GM11168 (cell line): ENCODE measurements at regions not wholly inside any gene's neighbourhood (a gene's known extent, or its start where the extent isn't known, plus 50 kb on each side); places are given as distances from the start of the nearest gene placed in this dataset.
"Not testable (repeated sequence)": the region's sequence is repeated elsewhere in the genome, so short reads cannot be mapped to it uniquely, and the experiment has no call there.

ENCODE experiments used
- in situ Hi-C: fragments of 300-500 bp; cut with MboI; formaldehyde crosslinking; loops from one replicate; pipeline ENCODE4 v1.12.0; 2022; ENCODE audit warnings: low sequenced_read_pairs; ENCODE audit not compliant: unreplicated experiment

DNA sequence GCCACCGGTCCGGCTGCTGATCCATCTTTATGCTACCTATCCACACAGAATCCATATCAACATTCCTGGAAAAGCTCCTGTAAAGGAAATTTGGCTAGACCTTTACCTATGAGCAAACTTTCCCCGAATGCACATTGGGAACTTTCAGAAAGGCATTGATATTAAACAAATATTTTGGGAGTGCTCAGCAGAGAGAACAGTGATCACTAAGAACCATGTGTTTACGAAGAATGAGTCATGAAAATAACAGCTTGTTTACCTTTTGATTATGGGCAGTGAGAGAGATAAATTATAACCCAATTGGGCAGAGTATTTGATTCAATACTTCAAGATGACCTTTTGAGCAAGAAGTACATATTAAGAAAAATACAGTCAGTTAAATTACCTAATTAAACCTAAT lies 189.7 kb upstream of the CDH2 start:
- in situ Hi-C loops = no loop called here

DNA sequence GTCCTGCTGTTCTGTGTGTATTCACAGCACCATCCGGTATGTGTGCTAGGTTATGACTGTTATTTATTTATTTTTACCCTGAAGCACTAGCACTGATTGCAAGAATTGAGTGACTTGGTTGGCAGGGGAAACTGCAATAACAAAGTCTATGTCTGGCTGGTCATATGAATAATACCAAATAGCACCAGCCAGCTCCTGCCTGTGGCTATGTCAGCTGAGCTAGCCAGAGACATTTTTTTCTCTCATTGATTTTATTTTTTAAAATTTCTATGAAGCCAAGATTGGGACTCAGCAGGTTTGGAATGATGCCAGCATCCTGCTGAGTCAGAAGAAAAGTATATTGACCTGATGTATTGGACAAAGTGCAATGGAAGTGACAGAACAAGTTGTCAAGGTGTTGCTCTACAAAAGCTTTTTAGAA lies 188.5 kb upstream of the CDH2 start:
- in situ Hi-C loops = no loop called here

DNA sequence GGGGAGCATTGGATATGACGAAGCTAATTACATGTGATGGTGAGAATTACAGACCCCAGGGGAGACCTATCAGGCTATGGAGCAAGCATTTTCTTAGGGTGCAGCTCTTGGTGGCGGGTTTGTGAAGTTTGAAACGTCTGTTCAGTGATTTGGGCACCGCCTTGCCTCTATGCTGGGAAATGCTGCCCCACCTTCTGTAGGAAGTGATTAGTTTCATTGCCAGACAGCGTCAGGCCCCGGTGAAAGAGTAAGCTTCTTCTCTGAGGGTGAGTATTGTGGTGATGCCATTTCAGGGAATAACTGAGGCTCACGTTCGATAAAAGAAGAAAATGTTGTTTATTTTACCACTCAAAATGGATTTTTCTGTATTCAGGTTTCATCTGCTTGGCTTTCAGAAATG lies 186.2 kb upstream of the CDH2 start:
- in situ Hi-C loops = no loop called here

DNA sequence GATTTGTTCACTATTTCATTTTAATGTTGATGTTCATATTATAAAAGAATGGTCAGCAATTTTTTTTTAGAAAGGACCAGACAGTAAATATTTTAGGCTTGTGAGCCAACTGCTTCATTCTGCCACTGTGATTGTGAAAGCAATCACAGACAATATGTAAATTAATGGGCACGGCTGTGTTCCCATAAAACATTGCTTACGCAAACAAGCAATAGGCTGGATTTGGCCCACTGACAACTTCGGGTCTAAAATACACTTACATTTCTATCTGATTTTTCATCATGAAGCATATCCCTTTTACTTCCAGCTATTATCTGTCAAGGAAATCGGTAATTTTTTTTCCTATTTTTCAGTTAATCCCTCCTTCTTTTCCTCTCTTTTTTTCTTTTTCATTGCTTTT lies 182.2 kb upstream of the CDH2 start:
- in situ Hi-C loops = no loop called here

DNA sequence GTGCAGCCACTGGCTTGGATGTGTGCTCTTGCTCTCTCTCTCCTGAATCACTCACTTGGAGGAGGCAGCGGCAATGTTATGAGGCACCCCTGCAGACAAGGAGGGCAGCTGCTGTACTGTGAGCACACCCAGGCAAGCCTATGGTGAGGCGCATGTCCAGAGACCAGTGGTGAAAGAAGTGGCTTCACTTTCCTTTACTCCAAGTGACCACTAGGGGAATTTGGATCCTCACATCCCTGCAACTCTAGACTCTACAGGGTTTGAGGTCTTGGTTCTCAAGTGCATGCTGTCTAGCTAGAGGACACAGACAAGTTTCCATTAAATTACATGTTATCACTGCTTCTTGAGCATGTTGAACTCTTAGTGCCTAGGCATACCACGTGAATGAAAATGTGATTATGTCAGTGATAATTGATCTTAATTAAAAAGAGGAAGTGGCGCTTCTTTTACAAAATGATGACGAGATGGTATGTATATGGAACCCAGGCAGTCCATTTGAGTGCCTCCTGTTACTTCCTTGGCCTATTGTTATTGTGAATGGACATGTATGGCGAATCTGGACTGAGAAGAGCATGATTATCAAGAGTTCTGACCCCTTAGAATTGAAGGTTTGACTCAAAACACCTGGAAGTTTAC lies 181.0 kb upstream of the CDH2 start:
- in situ Hi-C loops = no loop called here

DNA sequence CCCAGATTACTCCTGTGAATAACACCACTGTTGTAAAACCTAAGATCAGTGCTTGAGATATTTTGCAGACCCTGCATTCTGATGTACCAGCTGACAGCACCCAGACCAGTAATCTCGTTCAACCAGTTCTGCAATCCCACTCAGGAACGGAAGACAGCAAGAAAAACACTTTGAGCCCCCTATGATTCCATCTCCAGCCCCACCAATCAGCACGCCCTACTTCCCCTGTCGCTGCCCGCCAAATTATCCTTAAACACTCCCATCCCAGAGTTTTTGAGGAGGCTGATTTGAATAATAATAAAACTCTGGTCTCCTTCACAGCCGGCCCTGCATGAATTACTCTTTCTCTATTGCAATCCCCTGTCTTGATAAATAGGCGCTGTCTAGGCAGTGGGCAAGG lies 173.9 kb upstream of the CDH2 start:
- in situ Hi-C loops = no loop called here

DNA sequence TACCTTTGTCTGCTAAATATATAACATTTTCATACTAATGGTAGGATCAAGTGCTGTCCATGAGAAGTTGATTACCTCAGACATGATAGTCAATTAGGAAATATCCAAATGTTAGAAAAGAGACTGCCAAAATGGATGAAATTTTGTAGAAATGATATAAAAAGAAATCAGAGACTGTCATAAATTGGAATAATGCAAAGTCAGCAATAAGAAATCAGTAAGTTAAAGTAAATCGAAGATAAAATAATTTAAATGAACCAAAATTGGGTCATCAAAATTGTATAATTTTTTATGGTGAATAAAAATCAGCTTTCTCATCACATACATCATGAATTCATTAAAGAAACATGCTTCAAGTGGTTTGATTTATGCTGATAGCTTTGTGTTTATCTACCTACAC lies 165.3 kb upstream of the CDH2 start:
- in situ Hi-C loops = no loop called here

DNA sequence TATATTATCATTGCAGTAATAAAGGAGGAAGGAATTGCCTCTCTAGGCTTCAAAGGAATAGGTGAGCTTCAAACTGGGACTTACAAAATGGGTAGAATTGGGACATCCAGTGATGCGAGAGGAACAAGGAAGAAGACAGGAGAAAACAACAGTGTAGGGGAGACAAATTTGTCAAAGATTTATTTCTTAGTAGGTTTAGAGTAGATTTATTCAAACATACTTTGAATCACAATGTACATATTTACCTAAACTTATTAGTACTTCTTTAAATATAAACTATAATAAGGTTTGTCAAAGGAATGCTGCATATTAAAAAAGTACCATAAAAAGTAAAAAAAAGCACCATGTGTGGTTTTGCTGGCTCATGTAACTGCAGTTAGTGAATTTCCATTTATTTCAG lies 161.4 kb upstream of the CDH2 start:
- in situ Hi-C loops = no loop called here

DNA sequence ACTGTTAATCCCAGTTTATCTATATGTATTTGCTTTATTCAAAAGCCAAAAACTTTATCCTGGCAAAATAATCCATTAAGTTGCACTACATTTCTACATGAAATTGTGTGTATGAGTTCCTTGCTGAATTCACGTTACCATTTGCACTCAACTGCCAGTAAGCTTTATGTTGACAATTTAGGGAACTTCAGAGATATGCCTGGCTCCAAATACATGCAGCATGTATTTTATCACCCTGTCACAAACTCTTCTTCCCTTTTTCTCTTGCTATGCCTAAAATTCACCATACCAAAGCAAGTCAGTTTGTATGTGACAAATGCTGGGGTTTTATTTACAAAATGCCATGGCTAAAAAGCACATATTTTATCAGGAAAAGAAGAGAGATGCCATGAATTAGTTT lies 157.6 kb upstream of the CDH2 start:
- in situ Hi-C loops = no loop called here

DNA sequence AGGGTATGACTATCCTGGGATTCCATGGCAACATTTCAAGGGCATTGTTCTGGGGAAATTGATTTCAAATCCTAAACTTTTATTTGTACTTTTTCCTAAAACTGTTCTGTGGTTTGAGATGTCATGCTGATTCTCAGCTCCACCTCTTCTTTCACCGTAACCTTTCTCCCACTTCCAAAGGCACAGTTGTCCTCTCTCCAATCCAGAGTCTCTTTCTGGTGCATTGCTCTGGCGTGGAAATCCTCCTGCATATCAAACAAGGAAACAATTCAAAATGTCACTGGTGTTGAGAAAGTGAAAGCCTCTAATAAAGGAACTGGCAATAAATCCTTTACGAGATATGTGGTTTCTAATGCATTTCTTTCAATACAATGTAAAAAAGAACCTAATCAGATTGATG lies 155.1 kb upstream of the CDH2 start:
- in situ Hi-C loops = no loop called here

DNA sequence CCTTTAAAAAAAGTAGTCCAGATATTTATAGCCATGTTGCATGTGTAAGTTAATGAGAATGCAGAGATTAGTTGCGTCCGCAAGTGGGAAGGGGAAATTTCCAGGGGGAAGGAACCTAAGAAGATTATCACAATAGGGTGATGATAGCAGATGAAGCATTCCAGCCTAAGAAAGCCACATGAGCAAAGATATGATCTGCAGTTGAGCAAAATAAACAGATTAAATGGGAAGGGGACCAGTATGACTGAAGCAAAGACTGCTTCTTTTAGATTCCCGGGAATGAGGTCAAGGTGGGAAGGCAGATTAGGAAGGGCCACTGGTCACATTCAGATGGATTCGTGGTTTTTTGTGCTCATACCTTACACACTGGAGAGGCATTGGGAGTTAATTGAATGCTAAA lies 154.6 kb upstream of the CDH2 start:
- in situ Hi-C loops = no loop called here

DNA sequence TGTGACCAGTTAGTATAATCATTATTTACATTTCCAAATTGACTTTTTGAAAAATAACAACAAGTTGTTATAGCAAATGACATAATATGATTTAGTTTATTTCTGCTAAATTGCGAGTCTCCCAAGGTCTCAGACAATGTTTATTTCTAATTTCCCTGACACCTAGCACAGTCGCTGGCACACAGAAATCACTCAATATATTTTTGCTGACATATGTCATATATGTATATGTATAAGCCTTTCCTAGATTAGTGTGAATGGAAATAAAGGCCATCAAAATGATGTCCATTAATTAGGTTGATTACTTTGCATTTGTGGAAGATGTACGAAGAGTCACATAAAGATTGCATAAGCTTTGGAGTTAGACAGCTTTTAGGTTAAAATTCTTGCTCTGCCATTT lies 136.7 kb upstream of the CDH2 start:
- in situ Hi-C loops = no loop called here

DNA sequence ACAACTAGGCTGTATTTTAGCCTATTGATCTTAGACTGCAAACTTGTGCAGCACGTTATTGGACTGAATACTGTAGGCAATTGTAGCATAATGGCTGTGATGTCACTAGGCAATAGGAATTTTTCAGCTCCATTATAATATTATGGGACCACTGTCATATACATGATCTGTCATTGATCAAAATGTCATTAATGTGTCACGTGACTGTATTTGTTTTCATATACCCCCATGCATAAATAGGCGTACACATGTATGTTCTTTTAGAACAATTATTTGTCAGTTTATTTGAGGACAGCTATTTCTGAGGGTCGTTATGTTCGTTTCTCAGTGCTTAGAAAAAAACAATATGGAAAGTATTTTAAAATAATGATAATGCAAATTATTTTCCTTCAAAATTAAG lies 111.9 kb upstream of the CDH2 start:
- in situ Hi-C loops = no loop called here

DNA sequence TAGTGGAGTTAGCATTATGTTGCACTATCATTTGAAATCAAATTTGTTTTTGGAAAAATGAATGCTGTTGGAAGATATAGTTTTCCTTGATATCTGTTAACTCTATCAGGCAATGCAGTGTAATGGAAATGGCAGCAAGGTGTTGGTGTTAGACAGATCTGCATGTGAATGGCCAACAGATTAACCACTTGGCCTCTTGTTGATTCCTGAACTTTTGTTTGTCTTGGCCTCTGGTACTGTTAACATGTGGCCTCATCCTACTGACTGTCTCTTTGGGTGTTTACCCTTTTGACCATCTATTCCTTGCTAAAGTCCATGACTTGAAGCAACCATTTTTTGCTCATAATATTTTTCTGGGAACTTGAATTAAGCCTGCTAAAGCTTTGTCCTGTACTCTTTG lies 110.2 kb upstream of the CDH2 start:
- in situ Hi-C loops = no loop called here

DNA sequence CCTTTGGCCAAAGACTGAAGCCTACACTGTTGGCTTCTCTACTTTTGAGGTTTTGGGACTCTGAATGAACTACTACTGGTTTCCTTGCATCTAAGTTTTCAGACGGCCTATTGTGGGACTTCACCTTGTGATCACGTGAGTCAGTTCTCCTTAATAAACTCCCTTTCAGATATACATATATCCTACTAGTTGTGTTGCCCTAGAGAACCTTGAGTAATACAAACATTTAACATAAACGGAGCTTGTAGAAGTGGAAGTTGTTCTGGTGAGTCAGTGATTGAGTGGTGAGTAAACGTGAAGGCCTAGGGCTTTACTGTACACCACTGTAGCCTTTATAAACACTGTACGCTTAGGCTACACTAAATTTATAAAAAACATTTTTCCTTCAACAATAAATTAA lies 107.2 kb upstream of the CDH2 start:
- in situ Hi-C loops = no loop called here

DNA sequence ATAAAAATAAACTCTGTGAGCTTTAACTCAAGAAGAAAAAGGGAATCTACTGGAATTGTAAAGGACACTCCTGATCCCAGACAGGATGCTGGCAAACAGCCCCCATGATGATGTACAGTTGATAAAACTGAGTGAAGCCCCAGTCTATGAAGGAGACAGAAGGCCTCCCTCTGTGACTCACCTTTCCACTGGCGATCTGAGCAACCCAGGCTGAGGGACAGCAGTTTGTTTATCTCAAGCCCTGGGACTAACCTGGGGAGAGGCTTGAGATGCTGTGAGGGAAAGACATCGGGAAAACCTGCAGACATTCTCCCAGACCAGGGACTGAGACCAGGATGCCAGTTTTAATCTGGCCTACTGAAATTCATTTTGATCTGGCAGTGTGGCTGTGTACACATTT lies 104.5 kb upstream of the CDH2 start:
- in situ Hi-C loops = no loop called here

DNA sequence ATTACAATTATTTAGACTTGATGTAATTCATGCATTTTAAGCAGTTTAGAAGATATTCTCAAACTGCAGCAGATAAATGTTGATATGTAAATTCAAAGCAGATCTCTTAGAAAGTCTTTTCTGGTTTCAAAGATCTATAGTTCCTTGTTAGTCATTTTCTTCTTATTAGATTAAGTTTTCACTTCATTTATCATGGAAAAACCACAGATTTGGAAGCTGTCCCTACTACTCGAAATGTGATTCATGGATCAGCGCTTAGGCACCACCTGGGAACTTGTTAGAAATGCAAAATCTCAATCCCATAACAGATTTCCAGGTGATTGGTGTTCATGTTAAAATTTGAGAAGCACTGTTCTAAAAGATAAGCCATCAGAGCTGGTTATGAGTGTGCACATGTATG lies 92.8 kb upstream of the CDH2 start:
- in situ Hi-C loops = no loop called here

DNA sequence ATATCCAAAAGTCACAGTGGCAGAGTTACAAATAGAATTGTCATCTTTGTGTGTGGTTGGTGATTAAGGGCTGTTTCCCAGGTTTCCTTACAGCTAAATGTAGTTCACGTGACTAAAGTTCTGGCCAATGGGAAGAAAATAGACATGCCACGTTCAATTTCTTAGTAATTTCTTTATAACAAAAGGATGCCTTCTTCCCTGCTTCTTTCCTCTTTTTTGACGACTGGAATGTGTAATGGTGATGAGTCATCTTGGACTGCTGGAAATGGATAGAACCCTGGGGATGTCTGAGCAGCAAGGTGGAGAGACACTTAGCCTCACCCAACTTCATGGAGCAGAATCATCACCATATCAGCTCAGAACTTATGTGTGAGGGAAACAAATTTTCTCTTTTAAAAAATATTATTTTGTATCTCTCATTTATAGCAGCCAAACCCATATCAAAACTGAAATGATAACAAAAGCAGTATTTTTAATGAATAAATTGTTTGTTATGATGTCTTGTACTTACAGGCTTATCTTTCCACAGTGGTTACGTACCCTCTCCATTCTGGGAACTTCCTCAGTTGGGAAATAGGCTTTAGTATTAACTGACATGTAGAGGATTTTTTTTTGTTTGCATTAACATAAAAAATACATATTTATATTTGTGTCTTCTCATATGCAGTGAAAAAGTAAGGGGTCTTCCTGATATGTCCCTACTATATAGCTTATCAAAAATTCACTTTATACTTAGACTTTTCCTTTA lies 91.1 kb upstream of the CDH2 start:
- in situ Hi-C loops = no loop called here

DNA sequence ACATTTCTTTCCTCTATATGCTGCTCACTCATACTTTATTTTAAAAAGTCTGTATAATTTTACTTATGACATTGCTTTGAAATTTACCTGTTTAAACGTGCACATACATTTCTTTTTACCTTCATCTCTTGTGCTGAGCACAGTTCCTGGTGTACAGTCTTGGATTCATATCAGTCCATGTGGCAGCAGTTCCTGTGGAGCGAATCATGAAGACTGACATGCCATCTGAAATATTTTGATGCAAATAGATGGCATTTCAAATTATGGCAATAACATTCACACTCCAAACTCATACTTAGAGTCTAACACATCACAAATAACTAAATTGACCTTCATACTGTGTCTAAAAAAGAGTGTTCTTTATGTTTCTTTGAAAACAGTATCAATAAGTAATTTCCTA lies 90.3 kb upstream of the CDH2 start:
- in situ Hi-C loops = no loop called here

DNA sequence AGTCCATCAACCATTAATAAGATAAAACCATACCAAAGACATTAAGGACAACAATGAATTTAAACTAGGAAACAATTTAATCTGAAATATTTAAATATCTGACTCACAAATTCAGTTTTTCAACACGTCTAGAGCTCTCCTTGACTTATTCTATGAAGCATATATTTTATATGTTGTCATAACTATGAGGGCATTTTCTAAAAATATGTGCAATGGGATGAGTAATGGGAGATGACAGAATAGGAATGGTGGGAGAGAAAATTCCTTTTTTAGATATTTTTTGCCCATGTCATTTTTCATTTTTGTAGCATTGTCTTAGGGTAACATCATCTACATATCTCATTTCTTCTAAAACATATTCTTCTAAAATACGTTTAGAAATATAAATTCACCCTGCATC lies 79.2 kb upstream of the CDH2 start:
- in situ Hi-C loops = no loop called here

DNA sequence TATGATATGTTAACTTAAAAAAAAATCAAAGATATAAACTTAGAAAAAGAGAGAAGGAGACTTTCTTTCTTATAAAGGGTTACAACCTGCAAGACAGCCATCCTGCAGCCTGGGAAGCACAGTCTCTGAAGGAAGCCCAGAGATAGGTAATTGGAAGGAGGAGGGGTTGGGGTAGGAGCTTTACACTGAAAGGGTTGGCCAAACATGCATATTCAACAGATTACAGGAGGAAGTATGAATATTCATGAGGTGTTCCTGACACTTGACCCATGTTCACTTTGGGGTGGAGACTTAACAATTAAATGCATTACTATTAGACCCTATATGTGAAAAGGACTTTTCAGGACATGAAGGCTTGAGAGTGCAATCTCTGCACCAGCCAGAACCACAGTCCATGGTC lies 71.7 kb upstream of the CDH2 start:
- in situ Hi-C loops = no loop called here

DNA sequence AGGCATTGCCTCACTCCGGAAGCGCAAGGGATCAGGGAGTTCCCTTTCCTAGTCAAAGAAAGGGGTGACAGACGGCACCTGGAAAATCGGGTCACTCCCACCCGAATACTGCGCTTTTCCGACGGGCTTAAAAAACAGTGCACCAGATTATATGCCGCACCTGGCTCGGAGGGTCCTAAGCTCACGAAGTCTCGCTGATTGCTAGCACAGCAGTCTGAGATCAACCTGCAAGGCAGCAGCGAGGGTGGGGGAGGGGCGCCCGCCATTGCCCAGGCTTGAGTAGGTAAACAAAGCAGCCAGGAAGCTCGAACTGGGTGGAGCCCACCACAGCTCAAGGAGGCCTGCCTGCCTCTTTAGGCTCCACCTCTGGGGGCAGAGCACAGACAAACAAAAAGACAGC lies 63.7 kb upstream of the CDH2 start:
- in situ Hi-C loops = not testable (repeated sequence)
